ENCODE measurements at regions not wholly inside any gene's neighbourhood (a gene's known extent, or its start where the extent isn't known, plus 50 kb on each side); places are given as distances from the start of the nearest gene placed in this dataset.
A peak's percentile ranks its signal among the peaks of the same experiment; 100 is the strongest.

DNA sequence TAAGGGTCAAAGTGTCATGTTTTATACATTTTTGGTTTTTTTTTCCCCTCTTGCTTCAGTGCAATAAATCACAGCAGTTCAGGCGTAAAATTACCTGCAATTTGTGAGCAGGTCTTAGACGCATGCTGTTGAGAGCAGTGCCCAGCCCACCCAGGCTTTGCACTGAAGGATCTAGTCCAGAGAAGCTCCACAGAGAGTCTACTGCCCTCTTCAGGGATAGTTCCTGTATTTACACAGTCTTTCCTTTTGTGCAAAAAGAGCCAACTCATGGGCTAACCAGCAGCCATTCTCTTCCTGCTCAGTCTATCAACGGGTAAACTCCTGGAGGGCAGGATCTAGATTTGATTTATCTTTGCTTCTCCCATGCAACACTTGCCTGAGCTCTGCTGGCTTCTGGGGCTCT lies 82.2 kb upstream of the NAMPT start (continued):
- TF ChIP-seq NFE2L1 (CRISPR knock-in tag; IDR thresholded peaks at IDR 0.05; ENCODE audit: borderline replicate concordance) (no peak), FOXA3 (CRISPR knock-in tag; IDR thresholded peaks at IDR 0.05) (peak; percentile 47; the same call in 1 of the 2 replicates), ZNF644 (CRISPR knock-in tag; IDR thresholded peaks at IDR 0.05; ENCODE audit: low read depth) (no peak), HNF4G (IDR thresholded peaks at IDR 0.05; ENCODE audit: borderline replicate concordance, low read depth, low read length) (no peak), HNF4G (CRISPR knock-in tag; IDR thresholded peaks at IDR 0.05; ENCODE audit: borderline replicate concordance, low read depth) (no peak), MAFG (CRISPR knock-in tag; IDR thresholded peaks at IDR 0.05) (no peak), SMC3 (IDR thresholded peaks at IDR 0.05; ENCODE audit: low read length) (peak; percentile 53), ETV5 (CRISPR knock-in tag; IDR thresholded peaks at IDR 0.05; ENCODE audit: borderline replicate concordance) (no peak), KLF13 (CRISPR knock-in tag; IDR thresholded peaks at IDR 0.05) (no peak), GLI4 (CRISPR knock-in tag; IDR thresholded peaks at IDR 0.05; ENCODE audit: borderline replicate concordance) (no peak), SRY (CRISPR knock-in tag; IDR thresholded peaks at IDR 0.05) (no peak), TMF1 (CRISPR knock-in tag; IDR thresholded peaks at IDR 0.05; ENCODE audit: low read depth) (no peak), RAD21 (CRISPR knock-in tag; IDR thresholded peaks at IDR 0.05) (peak; percentile 17; the same call in 1 of the 2 replicates), JUND (CRISPR knock-in tag; IDR thresholded peaks at IDR 0.05) (no peak)
- TF ChIP-seq, protein P1, sequence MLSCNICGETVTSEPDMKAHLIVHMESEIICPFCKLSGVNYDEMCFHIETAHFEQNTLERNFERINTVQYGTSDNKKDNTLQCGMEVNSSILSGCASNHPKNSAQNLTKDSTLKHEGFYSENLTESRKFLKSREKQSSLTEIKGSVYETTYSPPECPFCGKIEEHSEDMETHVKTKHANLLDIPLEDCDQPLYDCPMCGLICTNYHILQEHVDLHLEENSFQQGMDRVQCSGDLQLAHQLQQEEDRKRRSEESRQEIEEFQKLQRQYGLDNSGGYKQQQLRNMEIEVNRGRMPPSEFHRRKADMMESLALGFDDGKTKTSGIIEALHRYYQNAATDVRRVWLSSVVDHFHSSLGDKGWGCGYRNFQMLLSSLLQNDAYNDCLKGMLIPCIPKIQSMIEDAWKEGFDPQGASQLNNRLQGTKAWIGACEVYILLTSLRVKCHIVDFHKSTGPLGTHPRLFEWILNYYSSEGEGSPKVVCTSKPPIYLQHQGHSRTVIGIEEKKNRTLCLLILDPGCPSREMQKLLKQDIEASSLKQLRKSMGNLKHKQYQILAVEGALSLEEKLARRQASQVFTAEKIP (CRISPR knock-in tag; IDR thresholded peaks at IDR 0.05; ENCODE audit: borderline replicate concordance), result no peak
- TF ChIP-seq, protein P2, sequence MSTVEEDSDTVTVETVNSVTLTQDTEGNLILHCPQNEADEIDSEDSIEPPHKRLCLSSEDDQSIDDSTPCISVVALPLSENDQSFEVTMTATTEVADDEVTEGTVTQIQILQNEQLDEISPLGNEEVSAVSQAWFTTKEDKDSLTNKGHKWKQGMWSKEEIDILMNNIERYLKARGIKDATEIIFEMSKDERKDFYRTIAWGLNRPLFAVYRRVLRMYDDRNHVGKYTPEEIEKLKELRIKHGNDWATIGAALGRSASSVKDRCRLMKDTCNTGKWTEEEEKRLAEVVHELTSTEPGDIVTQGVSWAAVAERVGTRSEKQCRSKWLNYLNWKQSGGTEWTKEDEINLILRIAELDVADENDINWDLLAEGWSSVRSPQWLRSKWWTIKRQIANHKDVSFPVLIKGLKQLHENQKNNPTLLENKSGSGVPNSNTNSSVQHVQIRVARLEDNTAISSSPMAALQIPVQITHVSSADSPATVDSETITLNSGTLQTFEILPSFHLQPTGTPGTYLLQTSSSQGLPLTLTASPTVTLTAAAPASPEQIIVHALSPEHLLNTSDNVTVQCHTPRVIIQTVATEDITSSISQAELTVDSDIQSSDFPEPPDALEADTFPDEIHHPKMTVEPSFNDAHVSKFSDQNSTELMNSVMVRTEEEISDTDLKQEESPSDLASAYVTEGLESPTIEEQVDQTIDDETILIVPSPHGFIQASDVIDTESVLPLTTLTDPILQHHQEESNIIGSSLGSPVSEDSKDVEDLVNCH (CRISPR knock-in tag; IDR thresholded peaks at IDR 0.05), result no peak
- TF ChIP-seq, protein P3, sequence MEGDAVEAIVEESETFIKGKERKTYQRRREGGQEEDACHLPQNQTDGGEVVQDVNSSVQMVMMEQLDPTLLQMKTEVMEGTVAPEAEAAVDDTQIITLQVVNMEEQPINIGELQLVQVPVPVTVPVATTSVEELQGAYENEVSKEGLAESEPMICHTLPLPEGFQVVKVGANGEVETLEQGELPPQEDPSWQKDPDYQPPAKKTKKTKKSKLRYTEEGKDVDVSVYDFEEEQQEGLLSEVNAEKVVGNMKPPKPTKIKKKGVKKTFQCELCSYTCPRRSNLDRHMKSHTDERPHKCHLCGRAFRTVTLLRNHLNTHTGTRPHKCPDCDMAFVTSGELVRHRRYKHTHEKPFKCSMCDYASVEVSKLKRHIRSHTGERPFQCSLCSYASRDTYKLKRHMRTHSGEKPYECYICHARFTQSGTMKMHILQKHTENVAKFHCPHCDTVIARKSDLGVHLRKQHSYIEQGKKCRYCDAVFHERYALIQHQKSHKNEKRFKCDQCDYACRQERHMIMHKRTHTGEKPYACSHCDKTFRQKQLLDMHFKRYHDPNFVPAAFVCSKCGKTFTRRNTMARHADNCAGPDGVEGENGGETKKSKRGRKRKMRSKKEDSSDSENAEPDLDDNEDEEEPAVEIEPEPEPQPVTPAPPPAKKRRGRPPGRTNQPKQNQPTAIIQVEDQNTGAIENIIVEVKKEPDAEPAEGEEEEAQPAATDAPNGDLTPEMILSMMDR (CRISPR knock-in tag; IDR thresholded peaks at IDR 0.05), result peak; percentile 60

All from HepG2 (cell line).